A549 (cell line): ENCODE measurements at regions not wholly inside any gene's neighbourhood (a gene's known extent, or its start where the extent isn't known, plus 50 kb on each side); places are given as distances from the start of the nearest gene placed in this dataset.
A peak's percentile ranks its signal among the peaks of the same experiment; 100 is the strongest.

Source experiments
- ATAC-seq, 2 experiments: fragments of 200-7000 bp in 1 of 2; fragments of >200 bp in 1 of 2; cut with Nextera tagmentation in 1 of 2; cut with Tn5 transposase in 1 of 2; 3 replicates each; pipeline versions ENCODE4 v1.8.0 to v1.9.1; 2018 to 2020; ENCODE audit warnings: mild to moderate bottlenecking in 1 of 2, moderate library complexity in 1 of 2
- CTCF ChIA-PET: fragments of 300-600 bp; sonication (Branson Sonifier 250); formaldehyde crosslinking; extraction: SDS; loops from one replicate; lab custom pipeline; 2021; ENCODE audit warnings: antibody characterized with exemption, inconsistent platforms; lab: Yijun Ruan, JAX
- POLR2A ChIA-PET: fragments of 350-600 bp; formaldehyde crosslinking; extraction: SDS; loops from one replicate; lab custom pipeline; 2021; ENCODE audit warnings: antibody characterized with exemption, inconsistent platforms; lab: Yijun Ruan, JAX
- DNase-seq, 2 experiments: peaks; one replicate each; pipeline versions ENCODE4 v3.0.0 to v3.0.0-alpha.2; 2011 to 2016; ENCODE audit warnings: low read depth in 1 of 2, low spot score in 1 of 2
- FAIRE-seq: peaks from 2 replicates; lab custom pipeline; 2011; peaks lifted over from hg19 to GRCh38; lab: Jason Lieb, UNC
- H3K27ac ChIP-seq, 2 experiments: fragments of >200 bp; sonication (Bioruptor Twin); formaldehyde crosslinking; 3 replicates each; pipeline ENCODE4 v1.5.1; 2016 to 2017
- H3K4me1 ChIP-seq: fragments of >200 bp; sonication (Bioruptor Twin); formaldehyde crosslinking; 3 replicates; pipeline ENCODE4 v1.6.1; 2016
- H3K4me2 ChIP-seq: fragments of >200 bp; sonication (Bioruptor Twin); formaldehyde crosslinking; 3 replicates; pipeline ENCODE4 v1.6.1; 2016
- H3K4me3 ChIP-seq: fragments of >200 bp; sonication (Bioruptor Twin); formaldehyde crosslinking; 3 replicates; pipeline ENCODE4 v1.5.1; 2016
- H3K9me3 ChIP-seq: fragments of >200 bp; sonication (Bioruptor Twin); formaldehyde crosslinking; 3 replicates; pipeline ENCODE4 v1.6.1; 2016
- CBX2 ChIP-seq: fragments of 200-600 bp; sonication (generic); IDR thresholded peaks from 2 replicates; pipeline ENCODE4 v1.6.1; 2016; ENCODE audit warnings: low read depth, mild to moderate bottlenecking, borderline replicate concordance
- CHD4 ChIP-seq: fragments of 200-600 bp; sonication (generic); IDR thresholded peaks from 2 replicates; pipeline ENCODE4 v1.6.1; 2016; ENCODE audit warnings: antibody characterized with exemption, mild to moderate bottlenecking, borderline replicate concordance
- ESRRA ChIP-seq: fragments of 150-350 bp; IDR thresholded peaks from 2 replicates; pipeline ENCODE4 v1.6.1; 2014; ENCODE audit warnings: mild to moderate bottlenecking, low read length, borderline replicate concordance
- HDAC2 ChIP-seq: fragments of 200-600 bp; sonication (generic); IDR thresholded peaks from 2 replicates; pipeline ENCODE4 v1.6.1; 2016
- HEYL ChIP-seq: fragments of 250-450 bp; sonication (Bioruptor Pico); IDR thresholded peaks from 2 replicates; pipeline ENCODE4 v1.8.0; 2021; ENCODE audit warnings: mild to moderate bottlenecking, moderate library complexity
- HOXA7 ChIP-seq: fragments of 250-450 bp; sonication (Bioruptor Pico); IDR thresholded peaks from 2 replicates; pipeline ENCODE4 v1.5.0; 2020; ENCODE audit warnings: mild to moderate bottlenecking, moderate library complexity
- HOXB13 ChIP-seq: fragments of 250-450 bp; sonication (Bioruptor Pico); IDR thresholded peaks from 2 replicates; pipeline ENCODE4 v1.5.0; 2020; ENCODE audit warnings: low read depth, mild to moderate bottlenecking, moderate library complexity
- JUNB ChIP-seq: fragments of >200 bp; sonication (Bioruptor Twin); formaldehyde crosslinking; IDR thresholded peaks from 2 replicates; pipeline ENCODE4 v1.6.1; 2016
- KDM5A ChIP-seq: fragments of 200-600 bp; sonication (generic); IDR thresholded peaks from 2 replicates; pipeline ENCODE4 v1.6.1; 2016; ENCODE audit warnings: antibody characterized with exemption, mild to moderate bottlenecking
- MAFK ChIP-seq: fragments of 450-650 bp; IDR thresholded peaks from 2 replicates; pipeline ENCODE4 v1.6.1; 2014; ENCODE audit not compliant: partially characterized antibody
- MAX ChIP-seq: IDR thresholded peaks from 2 replicates; pipeline ENCODE4 v1.6.1; 2012
- MAZ ChIP-seq: fragments of 150-350 bp; IDR thresholded peaks from 2 replicates; pipeline ENCODE4 v1.6.1; 2014; ENCODE audit warnings: antibody characterized with exemption, low read depth, low read length, borderline replicate concordance
- MYC ChIP-seq: IDR thresholded peaks from 2 replicates; pipeline ENCODE4 v1.6.1; 2012; ENCODE audit warnings: mild to moderate bottlenecking, inconsistent platforms, low read length, improper control_type of control experiment, borderline replicate concordance
- NFE2L2 ChIP-seq: fragments of 150-350 bp; conservative IDR thresholded peaks from 2 replicates; pipeline ENCODE4 v1.6.1; 2014; ENCODE audit warnings: low read length
- NPAS2 ChIP-seq: fragments of 250-450 bp; sonication (Bioruptor Pico); IDR thresholded peaks from 2 replicates; pipeline ENCODE4 v1.8.0; 2022; ENCODE audit warnings: mild to moderate bottlenecking, moderate library complexity, borderline replicate concordance
- NR3C1 ChIP-seq: fragments of >200 bp; sonication (Bioruptor Twin); formaldehyde crosslinking; IDR thresholded peaks from 3 replicates; pipeline ENCODE4 v1.6.1; 2017
- RFX5 ChIP-seq: fragments of 450-650 bp; IDR thresholded peaks from 2 replicates; pipeline ENCODE4 v1.7.1; 2014; ENCODE audit warnings: antibody characterized with exemption, mild to moderate bottlenecking, moderate library complexity
- RNF2 ChIP-seq: fragments of 200-600 bp; sonication (generic); IDR thresholded peaks from 2 replicates; pipeline ENCODE4 v1.6.1; 2016; ENCODE audit warnings: low read depth, mild to moderate bottlenecking, antibody characterized with exemption, moderate library complexity, borderline replicate concordance
- SMC3 ChIP-seq: fragments of >200 bp; sonication (Bioruptor Twin); formaldehyde crosslinking; IDR thresholded peaks from 3 replicates; pipeline ENCODE4 v1.6.1; 2018; ENCODE audit warnings: inconsistent platforms
- TFCP2L1 ChIP-seq: fragments of 250-450 bp; sonication (Bioruptor Pico); IDR thresholded peaks from 2 replicates; pipeline ENCODE4 v1.5.0; 2021; ENCODE audit warnings: mild to moderate bottlenecking
- USF2 ChIP-seq: fragments of 450-650 bp; IDR thresholded peaks from 2 replicates; pipeline ENCODE4 v1.6.1; 2014; ENCODE audit warnings: antibody characterized with exemption
- ZC3H11A ChIP-seq: fragments of 450-650 bp; IDR thresholded peaks from 2 replicates; pipeline ENCODE4 v1.6.1; 2014; ENCODE audit warnings: antibody characterized with exemption, mild to moderate bottlenecking
- ZNF302 ChIP-seq: fragments of 250-450 bp; sonication (Bioruptor Pico); IDR thresholded peaks from 2 replicates; pipeline ENCODE4 v1.9.0; 2021; ENCODE audit warnings: inconsistent platforms, mild to moderate bottlenecking, moderate library complexity
- ZSCAN20 ChIP-seq: fragments of 250-450 bp; sonication (Bioruptor Pico); IDR thresholded peaks from 2 replicates; pipeline ENCODE4 v1.8.0; 2022; ENCODE audit warnings: mild to moderate bottlenecking, moderate library complexity
- WGBS: methylation state at CpG from one replicate; pipeline ENCODE4 v1.1.6; 2017; ENCODE audit errors: missing lambda C conversion rate; 5-methylcytosine and 5-hydroxymethylcytosine counted together
- TF ChIP-seq, protein P1 (sequence below): IDR thresholded peaks from 2 replicates; pipeline ENCODE4 v1.6.1; 2012
- TF ChIP-seq, protein P2 (sequence below): IDR thresholded peaks from 2 replicates; pipeline ENCODE4 v1.6.1; 2012; ENCODE audit warnings: low read depth, borderline replicate concordance
- TF ChIP-seq, protein P3 (sequence below): fragments of >200 bp; sonication (Bioruptor Twin); formaldehyde crosslinking; IDR thresholded peaks from 3 replicates; pipeline ENCODE4 v1.6.1; 2016

- DNase-seq: no peak
- Histone ChIP-seq H3K27ac (no peak overlapping the region), H3K9me3 (no peaks in the 10 kb centered on the region)
- POLR2A ChIA-PET: no interaction called here
- WGBS: 67% methylated on average over 1 of the region's 1 CpG
- no peak for ATAC-seq
- no peak for TF ChIP-seq ZC3H11A
- peak; percentile 80 for TF ChIP-seq MAFK
- no peak for TF ChIP-seq NR3C1
- no peak for TF ChIP-seq ZSCAN20
- peak; percentile 76; the same call in 1 of the 2 replicates for TF ChIP-seq NFE2L2
- TF ChIP-seq ZNF302 (CRISPR knock-in tag): no peak
- no peak for TF ChIP-seq MAZ
- TF ChIP-seq NPAS2 (CRISPR knock-in tag): no peak
- no peak for TF ChIP-seq KDM5A
- TF ChIP-seq ESRRA: no peak
- TF ChIP-seq, all 56 proteins: peak for 2
- CTCF ChIA-PET: no interaction called here
- no peak overlapping the region for H3K4me2 ChIP-seq
- H3K4me3 ChIP-seq: no peak overlapping the region
- H3K4me1 ChIP-seq: no peaks in the 10 kb centered on the region
- no peak for FAIRE-seq
These were observed 567.8 kb downstream of the GBA3 start for GRCh38 chr4:23260511-23260910.

GRCh38 chr4:23245203-23245832 is 552.6 kb downstream of the GBA3 start:
- WGBS: 27% methylated on average over 3 of the region's 3 CpGs
- TF ChIP-seq MAX: no peak
- TF ChIP-seq SMC3: no peak
- TF ChIP-seq USF2: no peak
- TF ChIP-seq, protein P1, sequence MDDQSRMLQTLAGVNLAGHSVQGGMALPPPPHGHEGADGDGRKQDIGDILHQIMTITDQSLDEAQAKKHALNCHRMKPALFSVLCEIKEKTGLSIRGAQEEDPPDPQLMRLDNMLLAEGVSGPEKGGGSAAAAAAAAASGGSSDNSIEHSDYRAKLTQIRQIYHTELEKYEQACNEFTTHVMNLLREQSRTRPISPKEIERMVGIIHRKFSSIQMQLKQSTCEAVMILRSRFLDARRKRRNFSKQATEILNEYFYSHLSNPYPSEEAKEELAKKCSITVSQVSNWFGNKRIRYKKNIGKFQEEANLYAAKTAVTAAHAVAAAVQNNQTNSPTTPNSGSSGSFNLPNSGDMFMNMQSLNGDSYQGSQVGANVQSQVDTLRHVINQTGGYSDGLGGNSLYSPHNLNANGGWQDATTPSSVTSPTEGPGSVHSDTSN: no peak
- TF ChIP-seq ZC3H11A: no peak
- no peak for TF ChIP-seq NPAS2 (CRISPR knock-in tag)
- TF ChIP-seq CHD4: no peak
- TF ChIP-seq, protein P2, sequence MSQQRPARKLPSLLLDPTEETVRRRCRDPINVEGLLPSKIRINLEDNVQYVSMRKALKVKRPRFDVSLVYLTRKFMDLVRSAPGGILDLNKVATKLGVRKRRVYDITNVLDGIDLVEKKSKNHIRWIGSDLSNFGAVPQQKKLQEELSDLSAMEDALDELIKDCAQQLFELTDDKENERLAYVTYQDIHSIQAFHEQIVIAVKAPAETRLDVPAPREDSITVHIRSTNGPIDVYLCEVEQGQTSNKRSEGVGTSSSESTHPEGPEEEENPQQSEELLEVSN: no peak
- no peak for TF ChIP-seq CBX2
- no peak for TF ChIP-seq RNF2
- no peak for TF ChIP-seq MAFK
- TF ChIP-seq, all 56 proteins: peak for 0
- Histone ChIP-seq H3K27ac (no peak overlapping the region), H3K4me2 (no peak overlapping the region), H3K4me1 (no peaks in the 10 kb centered on the region), H3K9me3 (no peaks in the 10 kb centered on the region), H3K4me3 (no peak overlapping the region)
- no peak for ATAC-seq
- POLR2A ChIA-PET: no interaction called here
- no peak for DNase-seq
- no peak for FAIRE-seq
- CTCF ChIA-PET: no interaction called here

- DNase-seq (no peak), FAIRE-seq (no peak), ATAC-seq (no peak)
- TF ChIP-seq MYC (no peak), HOXA7 (CRISPR knock-in tag) (no peak), NFE2L2 (peak; percentile 74), ESRRA (no peak), KDM5A (no peak), ZSCAN20 (no peak), RFX5 (no peak), JUNB (no peak), TFCP2L1 (no peak), MAFK (peak; percentile 52), HDAC2 (no peak), HEYL (CRISPR knock-in tag) (no peak), HOXB13 (CRISPR knock-in tag) (no peak)
- TF ChIP-seq, protein P2: no peak
- TF ChIP-seq, protein P3, sequence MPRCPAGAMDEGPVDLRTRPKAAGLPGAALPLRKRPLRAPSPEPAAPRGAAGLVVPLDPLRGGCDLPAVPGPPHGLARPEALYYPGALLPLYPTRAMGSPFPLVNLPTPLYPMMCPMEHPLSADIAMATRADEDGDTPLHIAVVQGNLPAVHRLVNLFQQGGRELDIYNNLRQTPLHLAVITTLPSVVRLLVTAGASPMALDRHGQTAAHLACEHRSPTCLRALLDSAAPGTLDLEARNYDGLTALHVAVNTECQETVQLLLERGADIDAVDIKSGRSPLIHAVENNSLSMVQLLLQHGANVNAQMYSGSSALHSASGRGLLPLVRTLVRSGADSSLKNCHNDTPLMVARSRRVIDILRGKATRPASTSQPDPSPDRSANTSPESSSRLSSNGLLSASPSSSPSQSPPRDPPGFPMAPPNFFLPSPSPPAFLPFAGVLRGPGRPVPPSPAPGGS: no peak
- H3K4me2 ChIP-seq: no peak overlapping the region
- no peak overlapping the region for H3K27ac ChIP-seq
- H3K4me1 ChIP-seq: no peaks in the 10 kb centered on the region
- H3K4me3 ChIP-seq: no peak overlapping the region
- no peaks in the 10 kb centered on the region for H3K9me3 ChIP-seq
- ChIA-PET POLR2A (no interaction called here), CTCF (no interaction called here)
- 38% methylated on average over 2 of the region's 2 CpGs for WGBS
These were observed 550.2 kb downstream of the GBA3 start for GRCh38 chr4:23242962-23243361.
